ENCODE measurements at regions not wholly inside any gene's neighbourhood (a gene's known extent, or its start where the extent isn't known, plus 50 kb on each side); places are given as distances from the start of the nearest gene placed in this dataset.
A peak's percentile ranks its signal among the peaks of the same experiment; 100 is the strongest.

DNA sequence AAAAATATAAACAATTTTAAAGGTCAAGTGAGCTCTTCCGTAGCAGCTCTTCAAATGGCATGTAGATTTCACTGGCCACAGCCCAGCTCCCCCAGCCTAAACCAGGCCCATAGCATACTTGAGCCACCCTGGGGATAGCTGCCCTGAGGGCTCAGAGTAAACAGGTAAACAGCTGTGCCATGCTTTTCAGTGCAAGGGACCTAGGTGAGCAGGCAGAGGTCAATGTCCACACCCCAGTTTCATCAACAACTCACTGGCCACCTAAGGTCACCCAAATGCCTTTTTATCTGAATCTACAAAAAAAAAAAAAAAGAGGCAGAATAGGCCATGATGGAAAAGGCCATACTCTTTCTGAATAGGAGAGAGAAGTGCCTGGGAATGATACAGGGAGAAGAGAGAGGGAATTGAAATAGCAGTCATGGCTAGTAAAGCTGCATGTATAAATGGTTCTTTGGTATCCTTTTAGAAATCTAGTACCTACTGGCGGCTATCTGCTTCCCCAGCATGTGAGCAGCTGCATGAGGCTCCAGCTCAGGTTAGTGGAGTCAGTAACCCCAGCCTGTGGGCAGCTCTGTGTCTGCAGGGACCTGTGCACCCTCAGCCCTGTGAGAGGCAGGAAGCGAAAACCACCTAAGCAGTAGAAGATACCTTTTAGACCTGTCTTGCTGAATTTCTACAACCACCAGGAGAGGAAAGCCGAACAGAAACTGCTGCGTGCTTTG lies 77.0 kb downstream of the FOXA2 start (continued):
- TF ChIP-seq LRRFIP1 (CRISPR knock-in tag; conservative IDR thresholded peaks at IDR 0.05) (no peak), REXO4 (CRISPR knock-in tag; IDR thresholded peaks at IDR 0.05; ENCODE audit: borderline replicate concordance) (no peak), ZNF75D (CRISPR knock-in tag; IDR thresholded peaks at IDR 0.05; ENCODE audit: borderline replicate concordance) (no peak), ZMYM2 (CRISPR knock-in tag; IDR thresholded peaks at IDR 0.05) (no peak), ZNF576 (CRISPR knock-in tag; IDR thresholded peaks at IDR 0.05) (no peak), NAIF1 (CRISPR knock-in tag; IDR thresholded peaks at IDR 0.05; ENCODE audit: borderline replicate concordance) (no peak), ZBTB21 (CRISPR knock-in tag; IDR thresholded peaks at IDR 0.05) (no peak), CCAR2 (optimal IDR thresholded peaks at IDR 0.05; ENCODE audit: low read depth, low read length) (no peak), ZNF510 (CRISPR knock-in tag; IDR thresholded peaks at IDR 0.05; ENCODE audit: low read depth) (no peak), ATF7 (IDR thresholded peaks at IDR 0.05) (no peak), ATF7 (CRISPR knock-in tag; IDR thresholded peaks at IDR 0.05) (no peak; the same call in 1 of the 2 replicates), ZNF891 (CRISPR knock-in tag; IDR thresholded peaks at IDR 0.05) (no peak; the same call in 1 of the 2 replicates), ASH2L (IDR thresholded peaks at IDR 0.05; ENCODE audit: insufficient read length, low read depth, low read length) (no peak), STAT5B (CRISPR knock-in tag; IDR thresholded peaks at IDR 0.05) (no peak), ZNF382 (CRISPR knock-in tag; IDR thresholded peaks at IDR 0.05; ENCODE audit: borderline replicate concordance) (no peak), CHD2 (IDR thresholded peaks at IDR 0.05; ENCODE audit: low read depth, low read length) (no peak), ZFYVE20 (CRISPR knock-in tag; IDR thresholded peaks at IDR 0.05; ENCODE audit: borderline replicate concordance, low read depth) (no peak), ZBTB33 (CRISPR knock-in tag; IDR thresholded peaks at IDR 0.05) (no peak), ZNF3 (CRISPR knock-in tag; IDR thresholded peaks at IDR 0.05) (no peak), THAP7 (CRISPR knock-in tag; IDR thresholded peaks at IDR 0.05) (no peak)
- TF ChIP-seq, protein P1, sequence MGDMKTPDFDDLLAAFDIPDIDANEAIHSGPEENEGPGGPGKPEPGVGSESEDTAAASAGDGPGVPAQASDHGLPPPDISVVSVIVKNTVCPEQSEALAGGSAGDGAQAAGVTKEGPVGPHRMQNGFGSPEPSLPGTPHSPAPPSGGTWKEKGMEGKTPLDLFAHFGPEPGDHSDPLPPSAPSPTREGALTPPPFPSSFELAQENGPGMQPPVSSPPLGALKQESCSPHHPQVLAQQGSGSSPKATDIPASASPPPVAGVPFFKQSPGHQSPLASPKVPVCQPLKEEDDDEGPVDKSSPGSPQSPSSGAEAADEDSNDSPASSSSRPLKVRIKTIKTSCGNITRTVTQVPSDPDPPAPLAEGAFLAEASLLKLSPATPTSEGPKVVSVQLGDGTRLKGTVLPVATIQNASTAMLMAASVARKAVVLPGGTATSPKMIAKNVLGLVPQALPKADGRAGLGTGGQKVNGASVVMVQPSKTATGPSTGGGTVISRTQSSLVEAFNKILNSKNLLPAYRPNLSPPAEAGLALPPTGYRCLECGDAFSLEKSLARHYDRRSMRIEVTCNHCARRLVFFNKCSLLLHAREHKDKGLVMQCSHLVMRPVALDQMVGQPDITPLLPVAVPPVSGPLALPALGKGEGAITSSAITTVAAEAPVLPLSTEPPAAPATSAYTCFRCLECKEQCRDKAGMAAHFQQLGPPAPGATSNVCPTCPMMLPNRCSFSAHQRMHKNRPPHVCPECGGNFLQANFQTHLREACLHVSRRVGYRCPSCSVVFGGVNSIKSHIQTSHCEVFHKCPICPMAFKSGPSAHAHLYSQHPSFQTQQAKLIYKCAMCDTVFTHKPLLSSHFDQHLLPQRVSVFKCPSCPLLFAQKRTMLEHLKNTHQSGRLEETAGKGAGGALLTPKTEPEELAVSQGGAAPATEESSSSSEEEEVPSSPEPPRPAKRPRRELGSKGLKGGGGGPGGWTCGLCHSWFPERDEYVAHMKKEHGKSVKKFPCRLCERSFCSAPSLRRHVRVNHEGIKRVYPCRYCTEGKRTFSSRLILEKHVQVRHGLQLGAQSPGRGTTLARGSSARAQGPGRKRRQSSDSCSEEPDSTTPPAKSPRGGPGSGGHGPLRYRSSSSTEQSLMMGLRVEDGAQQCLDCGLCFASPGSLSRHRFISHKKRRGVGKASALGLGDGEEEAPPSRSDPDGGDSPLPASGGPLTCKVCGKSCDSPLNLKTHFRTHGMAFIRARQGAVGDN (CRISPR knock-in tag; IDR thresholded peaks at IDR 0.05) = peak; percentile 74

Measured in HepG2 (cell line).